ENCODE measurements at regions not wholly inside any gene's neighbourhood (a gene's known extent, or its start where the extent isn't known, plus 50 kb on each side); places are given as distances from the start of the nearest gene placed in this dataset.

DNA sequence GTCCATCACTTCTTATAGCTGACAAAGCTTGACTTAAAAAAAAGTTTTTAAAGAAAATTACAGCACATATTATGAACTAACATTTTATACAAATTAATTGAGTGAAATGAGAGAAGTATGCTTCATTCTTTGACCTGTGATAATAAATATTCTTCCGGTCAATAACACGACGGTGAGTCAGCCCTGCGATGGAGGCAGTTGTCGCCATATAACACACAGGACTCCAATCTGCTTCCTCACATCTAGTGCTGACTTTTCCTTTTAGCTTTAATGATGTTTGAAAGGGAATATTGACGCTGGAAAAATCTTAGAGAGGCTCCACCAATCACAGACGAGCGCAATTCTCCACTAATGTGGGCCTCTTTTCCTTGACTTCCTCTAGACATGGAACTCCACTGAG is 166.9 kb upstream of the C1orf21 start:
- TF ChIP-seq MXI1 (IDR thresholded peaks at IDR 0.05; ENCODE audit: borderline replicate concordance, low read depth, low read length): no peak
- TF ChIP-seq POLR2A (IDR thresholded peaks at IDR 0.05; ENCODE audit: low read depth, low read length): no peak
- no peak for TF ChIP-seq CTCF (conservative IDR thresholded peaks at IDR 0.05; ENCODE audit: low read depth, low read length)
- no peak for TF ChIP-seq MAZ (IDR thresholded peaks at IDR 0.05; ENCODE audit: borderline replicate concordance, low read depth, low read length)
- TF ChIP-seq BHLHE40 (IDR thresholded peaks at IDR 0.05; ENCODE audit: low read depth, low read length): no peak
- no peak for TF ChIP-seq SMC3 (IDR thresholded peaks at IDR 0.05; ENCODE audit: low read depth, low read length)
- no peak for TF ChIP-seq FOS (IDR thresholded peaks at IDR 0.05; ENCODE audit: low read depth, low read length)
- no peak for TF ChIP-seq CEBPB (IDR thresholded peaks at IDR 0.05; ENCODE audit: low read depth, low read length)
- TF ChIP-seq, protein P1, sequence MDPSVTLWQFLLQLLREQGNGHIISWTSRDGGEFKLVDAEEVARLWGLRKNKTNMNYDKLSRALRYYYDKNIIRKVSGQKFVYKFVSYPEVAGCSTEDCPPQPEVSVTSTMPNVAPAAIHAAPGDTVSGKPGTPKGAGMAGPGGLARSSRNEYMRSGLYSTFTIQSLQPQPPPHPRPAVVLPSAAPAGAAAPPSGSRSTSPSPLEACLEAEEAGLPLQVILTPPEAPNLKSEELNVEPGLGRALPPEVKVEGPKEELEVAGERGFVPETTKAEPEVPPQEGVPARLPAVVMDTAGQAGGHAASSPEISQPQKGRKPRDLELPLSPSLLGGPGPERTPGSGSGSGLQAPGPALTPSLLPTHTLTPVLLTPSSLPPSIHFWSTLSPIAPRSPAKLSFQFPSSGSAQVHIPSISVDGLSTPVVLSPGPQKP (IDR thresholded peaks at IDR 0.05; ENCODE audit: borderline replicate concordance, low read depth, low read length): no peak
- TF ChIP-seq RAD21 (IDR thresholded peaks at IDR 0.05; ENCODE audit: low read length): no peak
